Tibial nerve (tissue), 4 donors: ENCODE measurements at regions not wholly inside any gene's neighbourhood (a gene's known extent, or its start where the extent isn't known, plus 50 kb on each side); places are given as distances from the start of the nearest gene placed in this dataset.

Experiments used
- DNase-seq, 2 donors: peaks; one replicate each; pipeline ENCODE4 v3.0.0-alpha.2; 2019; ENCODE audit warnings: low spot score in 2 of 2
- H3K27ac ChIP-seq, 4 donors: fragments of 200-600 bp; sonication (generic) in 3 of 4; one replicate each; pipeline ENCODE4 v1.5.1; 2017 to 2019; ENCODE audit warnings: mild to moderate bottlenecking in 1 of 4
- H3K27me3 ChIP-seq, 2 donors: fragments of 200-600 bp; sonication (generic) in 1 of 2; one replicate each; pipeline versions ENCODE4 v1.5.1 to v1.6.0; 2017 to 2019
- H3K36me3 ChIP-seq, 3 donors: fragments of 200-600 bp; sonication (generic); one replicate each; pipeline ENCODE4 v1.5.1; 2018 to 2019
- H3K4me1 ChIP-seq, 4 donors: fragments of 200-600 bp; sonication (generic) in 3 of 4; one replicate each; pipeline ENCODE4 v1.5.1; 2017 to 2019
- H3K4me3 ChIP-seq, 4 donors: fragments of 200-600 bp; sonication (generic) in 3 of 4; one replicate each; pipeline ENCODE4 v1.5.1; 2017 to 2019; ENCODE audit warnings: mild to moderate bottlenecking in 1 of 4, moderate library complexity in 1 of 4
- H3K9me3 ChIP-seq, 4 donors: fragments of 200-600 bp; sonication (generic) in 3 of 4; one replicate each; pipeline ENCODE4 v1.5.1; 2017 to 2019
- CTCF ChIP-seq, 5 experiments: fragments of 200-600 bp in 3 of 5; fragments of 450-650 bp in 2 of 5; sonication (generic) in 3 of 5; IDR thresholded peaks; one replicate each; pipeline ENCODE4 v1.5.1; 2016 to 2019; ENCODE audit warnings: antibody characterized with exemption in 5 of 5, mild to moderate bottlenecking in 3 of 5, moderate library complexity in 2 of 5
- EP300 ChIP-seq, 2 donors: sonication (generic); formaldehyde crosslinking; IDR thresholded peaks; one replicate each; pipeline ENCODE4 v1.6.1; 2017; ENCODE audit warnings: antibody characterized with exemption in 2 of 2, mild to moderate bottlenecking in 1 of 2
- POLR2A ChIP-seq, 2 donors: fragments of 450-650 bp; IDR thresholded peaks; one replicate each; pipeline ENCODE4 v1.6.1; 2017; ENCODE audit warnings: antibody characterized with exemption in 2 of 2, mild to moderate bottlenecking in 2 of 2, moderate library complexity in 2 of 2
- WGBS, 2 donors: methylation state at CpG; one replicate each; pipeline ENCODE4 v1.1.5; 2018; 5-methylcytosine and 5-hydroxymethylcytosine counted together

DNA sequence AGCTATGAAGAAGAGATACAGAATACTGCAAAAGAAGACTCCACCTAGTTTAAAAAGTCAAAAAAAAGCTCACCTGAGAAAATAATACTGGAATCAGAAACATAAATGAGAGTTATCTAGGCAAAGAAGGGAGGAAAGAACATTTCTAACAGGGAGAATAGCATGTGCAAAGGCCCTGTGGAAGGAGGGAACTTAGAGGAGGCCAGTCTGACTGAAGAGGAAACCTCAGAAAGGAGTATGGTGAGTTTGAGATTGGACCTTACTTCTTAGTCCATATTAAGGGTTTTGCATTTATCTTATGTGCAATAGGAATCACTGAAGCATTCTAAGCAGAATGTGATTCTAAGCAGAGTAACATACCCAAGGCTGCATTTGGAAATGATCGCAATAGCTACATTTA lies 193.2 kb downstream of the LNPK start:
- 95 to 100% methylated on average over 1 of the region's 1 CpG for WGBS, 2 donors

GRCh38 chr2:175808078-175808477 lies 194.0 kb downstream of the LNPK start:
- no peaks in the 10 kb centered on the region for H3K4me1 ChIP-seq
- 72 to 75% methylated on average over 1 of the region's 1 CpG for WGBS, 2 donors

More for the DNA sequence above, 193.2 kb downstream of the LNPK start:
- Histone ChIP-seq H3K9me3 (no peaks in the 10 kb centered on the region), H3K27me3 (no peaks in the 10 kb centered on the region), H3K36me3 (no peaks in the 10 kb centered on the region), H3K4me1 (no peaks in the 10 kb centered on the region), H3K4me3 (no peak overlapping the region), H3K27ac (no peak overlapping the region)
- DNase-seq = no peak
- TF ChIP-seq EP300 (IDR thresholded peaks at IDR 0.05) (no peak), POLR2A (IDR thresholded peaks at IDR 0.05) (no peak), CTCF (IDR thresholded peaks at IDR 0.05) (no peak)

GRCh38 chr2:175807031-175807873 lies 194.8 kb downstream of the LNPK start:
- no peak for DNase-seq
- Histone ChIP-seq H3K27me3 (no peaks in the 10 kb centered on the region), H3K4me1 (no peaks in the 10 kb centered on the region), H3K36me3 (no peaks in the 10 kb centered on the region), H3K9me3 (no peaks in the 10 kb centered on the region), H3K4me3 (no peak overlapping the region), H3K27ac (no peak overlapping the region)
- TF ChIP-seq POLR2A (IDR thresholded peaks at IDR 0.05) (no peak), EP300 (IDR thresholded peaks at IDR 0.05) (no peak), CTCF (IDR thresholded peaks at IDR 0.05) (no peak)
- 59 to 66% methylated on average over 5 of the region's 5 CpGs for WGBS, 2 donors

More at GRCh38 chr2:175808078-175808477, 194.0 kb downstream of the LNPK start:
- Histone ChIP-seq H3K36me3 (no peaks in the 10 kb centered on the region), H3K27ac (no peak overlapping the region), H3K4me3 (no peak overlapping the region), H3K27me3 (no peaks in the 10 kb centered on the region), H3K9me3 (no peaks in the 10 kb centered on the region)
- no peak for TF ChIP-seq CTCF (IDR thresholded peaks at IDR 0.05)
- TF ChIP-seq EP300 (IDR thresholded peaks at IDR 0.05) = no peak
- no peak for TF ChIP-seq POLR2A (IDR thresholded peaks at IDR 0.05)
- no peak for DNase-seq

DNA sequence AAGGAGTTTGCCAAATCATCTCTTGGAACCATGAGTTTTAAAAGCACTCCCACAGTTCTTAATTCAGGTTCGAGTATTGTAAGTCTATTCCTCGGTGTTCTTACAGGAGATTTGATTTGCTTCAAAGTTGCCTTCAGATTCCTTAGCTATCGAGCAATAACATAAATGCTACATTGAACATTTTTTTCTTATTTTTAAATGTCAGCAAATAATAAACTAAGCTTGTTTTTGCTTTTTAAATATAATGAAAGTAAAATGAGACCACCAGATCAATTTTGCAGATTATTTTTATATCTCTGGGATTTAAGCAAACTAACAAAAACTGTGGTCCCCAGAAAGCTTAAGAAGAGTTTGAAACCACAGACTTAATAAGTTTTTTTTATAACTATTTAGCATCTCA lies 195.5 kb downstream of the LNPK start:
- no peak overlapping the region for H3K27ac ChIP-seq
- no peaks in the 10 kb centered on the region for H3K9me3 ChIP-seq
- no peaks in the 10 kb centered on the region for H3K27me3 ChIP-seq
- no peaks in the 10 kb centered on the region for H3K36me3 ChIP-seq
- 15 to 71% methylated on average over 3 of the region's 3 CpGs for WGBS, 2 donors
- H3K4me1 ChIP-seq = no peaks in the 10 kb centered on the region
- TF ChIP-seq EP300 (IDR thresholded peaks at IDR 0.05) (no peak), CTCF (IDR thresholded peaks at IDR 0.05) (no peak), POLR2A (IDR thresholded peaks at IDR 0.05) (no peak)
- H3K4me3 ChIP-seq = no peak overlapping the region
- no peak for DNase-seq

DNA sequence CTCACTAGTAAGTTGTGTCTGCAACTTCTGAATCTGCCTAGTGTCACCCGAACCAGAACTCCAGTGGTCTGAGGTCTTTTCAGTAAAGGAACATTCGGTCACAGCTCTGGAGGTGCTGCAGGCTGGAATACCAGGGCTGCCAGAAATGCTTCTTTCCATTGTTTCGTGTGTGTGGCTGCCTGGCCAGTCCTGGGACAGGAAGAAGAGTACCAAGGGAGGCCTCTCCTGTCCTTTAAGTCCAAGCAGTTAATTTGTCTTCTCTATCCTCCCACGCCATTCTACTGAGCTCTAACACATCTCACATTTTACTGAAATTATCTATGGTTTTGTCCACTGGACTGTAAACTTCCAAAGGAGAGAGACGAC lies 196.0 kb downstream of the LNPK start:
- no peaks in the 10 kb centered on the region for H3K36me3 ChIP-seq
- WGBS, 2 donors = 53 to 66% methylated on average over 5 of the region's 5 CpGs
- no peak for DNase-seq
- no peak overlapping the region for H3K27ac ChIP-seq
- no peaks in the 10 kb centered on the region for H3K9me3 ChIP-seq
- no peak for TF ChIP-seq CTCF (IDR thresholded peaks at IDR 0.05)
- no peak for TF ChIP-seq EP300 (IDR thresholded peaks at IDR 0.05)
- no peaks in the 10 kb centered on the region for H3K27me3 ChIP-seq
- no peaks in the 10 kb centered on the region for H3K4me1 ChIP-seq
- H3K4me3 ChIP-seq = no peak overlapping the region
